Pancreas (tissue), 10 donors: ENCODE measurements at regions not wholly inside any gene's neighbourhood (a gene's known extent, or its start where the extent isn't known, plus 50 kb on each side); places are given as distances from the start of the nearest gene placed in this dataset.

Experiments used
- ATAC-seq, 4 donors: fragments of 200-7000 bp; cut with Tn5 transposase; one replicate each; pipeline versions ENCODE4 v1.8.0 to v1.9.1; 2020; ENCODE audit warnings: mild to moderate bottlenecking in 4 of 4, moderate library complexity in 4 of 4
- DNase-seq, 6 donors: peaks; one replicate each; pipeline ENCODE4 v3.0.0-alpha.2; 2020
- FAIRE-seq: peaks from 2 replicates; lab custom pipeline; 2012; peaks lifted over from hg19 to GRCh38; lab: Jason Lieb, UNC
- H3K27ac ChIP-seq, 4 donors: fragments of 200-600 bp; sonication (generic); 1 replicate in 3 of 4; 2 replicates in 1 of 4; pipeline versions ENCODE4 v1.5.0 to v1.8.0; 2020
- H3K27me3 ChIP-seq, 4 donors: fragments of 200-600 bp; one replicate each; pipeline ENCODE4 v1.8.0; 2021
- H3K36me3 ChIP-seq, 3 donors: fragments of 200-600 bp; sonication (generic) in 1 of 3; one replicate each; pipeline versions ENCODE4 v1.5.0 to v1.8.0; 2020 to 2021
- H3K4me1 ChIP-seq, 3 donors: fragments of 200-600 bp; one replicate each; pipeline ENCODE4 v1.8.0; 2021
- H3K4me3 ChIP-seq, 4 donors: fragments of 200-600 bp; sonication (generic) in 2 of 4; one replicate each; pipeline versions ENCODE4 v1.5.0 to v1.8.0; 2020 to 2021
- H3K9me3 ChIP-seq, 4 donors: fragments of 200-600 bp; one replicate each; pipeline ENCODE4 v1.8.0; 2021
- CTCF ChIP-seq, 4 donors: fragments of 200-600 bp; sonication (generic) in 3 of 4; IDR thresholded peaks; one replicate each; pipeline versions ENCODE4 v1.5.0 to v1.8.0; 2021; ENCODE audit warnings: antibody characterized with exemption in 4 of 4
- WGBS, 2 donors: extraction: QIAGEN DNeasy Blood & Tissue Kit; methylation state at CpG; one replicate each; pipeline ENCODE4 v1.1.7; 2013; 5-methylcytosine and 5-hydroxymethylcytosine counted together
- intact Hi-C, 3 donors: fragments of 100-400 bp; cut with DNase I; formaldehyde crosslinking; loops; one replicate each; pipeline versions ENCODE4 v1.11.1 to v1.14.2; 2022
- donor health status: healthy with polysubstance abuse.
- donor health status: DM: no; HTN: no; CAD: no; lungs with moderate emphysema.
- donor health status: DM: no; HTN: no; CAD: no.
- donor health status: control.
- donor health status: control.
- donor health status: Bipolar disorder and iron deficiency.
- donor health status: DM: yes; HTN: yes; CAD: no.
- donor health status: DM: no; HTN: no; CAD: no.
- donor health status: DM: no; HTN: no; CAD: no.
- donor health status: DM: yes; HTN: yes; CAD: no.

DNA sequence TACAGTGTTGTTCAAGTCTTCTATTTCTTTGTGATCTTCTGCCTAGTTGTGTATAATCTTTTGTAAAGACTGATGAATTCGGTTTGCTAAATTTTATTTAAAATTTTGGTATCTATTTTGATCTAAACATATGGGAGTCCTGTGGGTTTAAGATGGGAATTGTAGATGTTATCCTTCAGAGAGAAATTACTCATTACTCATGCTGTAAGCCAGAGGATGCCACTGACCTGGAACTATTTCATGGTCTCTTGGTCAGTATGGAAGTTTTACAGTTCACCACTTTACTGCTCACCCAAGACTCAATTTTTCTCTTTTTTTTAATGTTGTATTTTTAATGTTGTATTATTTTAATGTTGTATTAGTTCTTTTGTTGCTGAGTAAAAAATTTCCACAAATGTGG, 138.6 kb upstream of the B3GALT2 start:
- no peak for ATAC-seq
- Histone ChIP-seq H3K9me3 (no peaks in the 10 kb centered on the region), H3K27ac (no peak overlapping the region), H3K4me3 (no peak overlapping the region), H3K4me1 (no peaks in the 10 kb centered on the region), H3K27me3 (no peaks in the 10 kb centered on the region), H3K36me3 (no peaks in the 10 kb centered on the region)
- no peak for DNase-seq
- TF ChIP-seq CTCF (IDR thresholded peaks at IDR 0.05), result no peak
- WGBS, 2 donors, result 59 to 82% methylated on average over 1 of the region's 1 CpG
- FAIRE-seq, result no peak
- intact Hi-C loops, result no loop called here

DNA sequence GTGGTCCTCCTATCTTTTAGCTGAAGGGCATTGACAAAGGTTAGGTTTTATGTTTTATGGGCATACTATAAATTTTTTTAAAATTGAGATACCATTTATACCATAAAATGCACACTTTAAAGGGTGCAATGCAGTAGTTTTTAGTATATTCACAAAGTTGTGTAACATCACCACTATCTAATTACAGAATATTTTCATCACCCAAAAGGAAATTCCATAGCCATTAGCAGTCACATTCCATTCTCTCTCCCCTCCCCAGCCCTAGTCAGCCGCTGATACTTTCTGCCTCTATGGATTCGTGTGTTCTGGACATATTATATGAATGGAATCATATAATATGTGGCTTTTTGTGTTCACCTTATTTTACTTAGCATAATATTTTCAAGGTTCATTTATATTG, 135.8 kb upstream of the B3GALT2 start:
- intact Hi-C loops, result no loop called here
- Histone ChIP-seq H3K4me3 (no peak overlapping the region), H3K4me1 (no peaks in the 10 kb centered on the region), H3K36me3 (no peaks in the 10 kb centered on the region), H3K9me3 (no peaks in the 10 kb centered on the region), H3K27me3 (no peaks in the 10 kb centered on the region), H3K27ac (no peak overlapping the region)
- DNase-seq (no peak), ATAC-seq (no peak), FAIRE-seq (no peak)
- no peak for TF ChIP-seq CTCF (IDR thresholded peaks at IDR 0.05)
- WGBS, 2 donors, result 68 to 84% methylated on average over 2 of the region's 2 CpGs

DNA sequence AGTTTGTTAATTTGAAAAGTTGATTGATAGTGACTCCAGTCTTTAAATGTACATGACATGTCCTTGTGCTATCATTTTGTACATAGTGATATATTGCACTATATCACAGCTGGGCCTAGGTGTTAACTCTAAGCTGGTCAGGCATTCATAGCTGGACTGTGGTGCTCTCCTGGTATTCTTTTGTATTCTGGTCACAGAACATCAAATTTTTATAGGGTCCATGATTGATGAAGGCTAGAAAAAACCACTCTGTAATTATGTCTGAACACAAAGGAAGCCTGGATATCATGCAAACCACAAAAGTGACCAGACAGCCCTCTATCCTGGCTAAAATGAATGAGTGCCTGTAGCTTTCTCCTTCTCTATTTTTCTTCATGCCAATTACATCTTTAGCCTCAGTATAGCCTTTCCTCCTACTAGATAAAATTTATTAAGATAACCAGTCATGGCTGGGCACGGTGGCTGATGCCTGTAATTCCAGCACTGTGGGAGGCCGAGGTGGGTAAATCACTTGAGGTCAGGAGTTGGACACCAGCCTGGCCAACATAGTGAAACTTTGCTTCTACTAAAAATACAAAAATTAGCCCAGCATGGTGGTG, 134.9 kb upstream of the B3GALT2 start:
- DNase-seq (no peak), ATAC-seq (no peak), FAIRE-seq (no peak)
- TF ChIP-seq CTCF (IDR thresholded peaks at IDR 0.05), result no peak
- WGBS, 2 donors, result 91 to 94% methylated on average over 2 of the region's 2 CpGs
- intact Hi-C loops, result no loop called here
- Histone ChIP-seq H3K27me3 (no peaks in the 10 kb centered on the region), H3K36me3 (no peaks in the 10 kb centered on the region), H3K27ac (no peak overlapping the region), H3K4me1 (no peaks in the 10 kb centered on the region), H3K9me3 (no peaks in the 10 kb centered on the region), H3K4me3 (no peak overlapping the region)

- Histone ChIP-seq H3K36me3 (no peaks in the 10 kb centered on the region), H3K4me1 (no peaks in the 10 kb centered on the region), H3K27ac (no peak overlapping the region), H3K4me3 (no peak overlapping the region), H3K27me3 (no peaks in the 10 kb centered on the region), H3K9me3 (no peaks in the 10 kb centered on the region)
- FAIRE-seq (no peak), ATAC-seq (no peak), DNase-seq (no peak)
- TF ChIP-seq CTCF (IDR thresholded peaks at IDR 0.05), result no peak
- intact Hi-C loops, result no loop called here
- WGBS, 2 donors, result 62 to 63% methylated on average over 2 of the region's 2 CpGs
Measured at GRCh38 chr1:193320270-193320669, 133.9 kb upstream of the B3GALT2 start.

DNA sequence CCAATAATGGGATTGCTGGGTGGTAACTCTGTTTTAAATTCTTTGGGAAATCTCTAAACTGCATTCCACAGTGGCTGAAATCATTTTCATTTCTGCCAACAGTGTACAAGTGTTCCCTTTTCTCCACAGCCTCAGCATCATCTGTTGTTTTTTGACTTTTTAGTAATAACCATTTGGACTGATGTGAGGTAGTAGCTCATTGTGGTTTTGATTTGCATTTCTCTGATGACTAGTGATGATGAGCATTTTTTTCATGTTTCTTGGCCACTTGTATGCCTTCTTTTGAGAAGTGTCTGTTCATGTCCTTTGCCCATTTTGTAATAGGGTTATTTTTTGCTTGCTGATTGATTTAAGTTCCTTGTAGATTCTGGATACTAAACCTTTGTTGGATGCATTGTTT, 131.9 kb upstream of the B3GALT2 start:
- no peak overlapping the region for H3K4me3 ChIP-seq
- no peak for DNase-seq
- H3K27ac ChIP-seq, result no peak overlapping the region
- no peaks in the 10 kb centered on the region for H3K4me1 ChIP-seq
- H3K9me3 ChIP-seq, result no peaks in the 10 kb centered on the region
- H3K27me3 ChIP-seq, result no peaks in the 10 kb centered on the region
- ATAC-seq, result no peak
- no peaks in the 10 kb centered on the region for H3K36me3 ChIP-seq
- FAIRE-seq, result no peak
- TF ChIP-seq CTCF (IDR thresholded peaks at IDR 0.05), result no peak
- intact Hi-C loops, result no loop called here
